ENCODE measurements at regions not wholly inside any gene's neighbourhood (a gene's known extent, or its start where the extent isn't known, plus 50 kb on each side); places are given as distances from the start of the nearest gene placed in this dataset.

DNA sequence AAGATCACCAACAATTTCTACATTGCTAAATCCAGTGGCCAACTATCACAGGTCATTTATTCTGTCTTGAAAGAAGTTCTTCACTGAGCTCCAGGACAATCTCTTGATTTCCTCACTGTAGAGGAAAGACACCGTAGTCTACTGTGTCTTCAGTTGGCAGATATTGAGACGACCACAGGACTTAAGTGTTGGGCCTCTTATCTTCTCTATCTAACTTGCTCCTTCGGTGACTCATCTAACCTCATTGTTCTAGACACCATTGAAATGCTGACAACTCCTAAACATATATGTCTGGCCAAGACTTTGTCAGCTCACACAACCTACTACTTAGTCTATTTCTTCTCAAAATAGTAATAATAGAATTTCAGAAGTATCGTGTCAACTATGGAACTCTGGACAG lies 425.8 kb downstream of the ARAP2 start:
- TF ChIP-seq, protein P1, sequence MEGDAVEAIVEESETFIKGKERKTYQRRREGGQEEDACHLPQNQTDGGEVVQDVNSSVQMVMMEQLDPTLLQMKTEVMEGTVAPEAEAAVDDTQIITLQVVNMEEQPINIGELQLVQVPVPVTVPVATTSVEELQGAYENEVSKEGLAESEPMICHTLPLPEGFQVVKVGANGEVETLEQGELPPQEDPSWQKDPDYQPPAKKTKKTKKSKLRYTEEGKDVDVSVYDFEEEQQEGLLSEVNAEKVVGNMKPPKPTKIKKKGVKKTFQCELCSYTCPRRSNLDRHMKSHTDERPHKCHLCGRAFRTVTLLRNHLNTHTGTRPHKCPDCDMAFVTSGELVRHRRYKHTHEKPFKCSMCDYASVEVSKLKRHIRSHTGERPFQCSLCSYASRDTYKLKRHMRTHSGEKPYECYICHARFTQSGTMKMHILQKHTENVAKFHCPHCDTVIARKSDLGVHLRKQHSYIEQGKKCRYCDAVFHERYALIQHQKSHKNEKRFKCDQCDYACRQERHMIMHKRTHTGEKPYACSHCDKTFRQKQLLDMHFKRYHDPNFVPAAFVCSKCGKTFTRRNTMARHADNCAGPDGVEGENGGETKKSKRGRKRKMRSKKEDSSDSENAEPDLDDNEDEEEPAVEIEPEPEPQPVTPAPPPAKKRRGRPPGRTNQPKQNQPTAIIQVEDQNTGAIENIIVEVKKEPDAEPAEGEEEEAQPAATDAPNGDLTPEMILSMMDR (IDR thresholded peaks at IDR 0.05 in 2 of 3, conservative IDR thresholded peaks at IDR 0.05 in 1 of 3; ENCODE audit: borderline replicate concordance in 1 of 3, insufficient read depth in 1 of 3, low read depth in 2 of 3, low read length in 2 of 3), result no peak
- TF ChIP-seq EGR1 (IDR thresholded peaks at IDR 0.05; ENCODE audit: low read depth) (no peak), EZH2phosphoT487 (IDR thresholded peaks at IDR 0.05; ENCODE audit: borderline replicate concordance) (no peak), ELF1 (IDR thresholded peaks at IDR 0.05; ENCODE audit: borderline replicate concordance, low read depth) (no peak), EZH2 (IDR thresholded peaks at IDR 0.05) (no peak), POLR2A (IDR thresholded peaks at IDR 0.05; ENCODE audit: borderline replicate concordance, extremely low read depth, insufficient read depth, insufficient read length) (no peak), SP1 (IDR thresholded peaks at IDR 0.05; ENCODE audit: low read depth) (no peak), ZFX (IDR thresholded peaks at IDR 0.05) (no peak)
- TF ChIP-seq, protein P2, sequence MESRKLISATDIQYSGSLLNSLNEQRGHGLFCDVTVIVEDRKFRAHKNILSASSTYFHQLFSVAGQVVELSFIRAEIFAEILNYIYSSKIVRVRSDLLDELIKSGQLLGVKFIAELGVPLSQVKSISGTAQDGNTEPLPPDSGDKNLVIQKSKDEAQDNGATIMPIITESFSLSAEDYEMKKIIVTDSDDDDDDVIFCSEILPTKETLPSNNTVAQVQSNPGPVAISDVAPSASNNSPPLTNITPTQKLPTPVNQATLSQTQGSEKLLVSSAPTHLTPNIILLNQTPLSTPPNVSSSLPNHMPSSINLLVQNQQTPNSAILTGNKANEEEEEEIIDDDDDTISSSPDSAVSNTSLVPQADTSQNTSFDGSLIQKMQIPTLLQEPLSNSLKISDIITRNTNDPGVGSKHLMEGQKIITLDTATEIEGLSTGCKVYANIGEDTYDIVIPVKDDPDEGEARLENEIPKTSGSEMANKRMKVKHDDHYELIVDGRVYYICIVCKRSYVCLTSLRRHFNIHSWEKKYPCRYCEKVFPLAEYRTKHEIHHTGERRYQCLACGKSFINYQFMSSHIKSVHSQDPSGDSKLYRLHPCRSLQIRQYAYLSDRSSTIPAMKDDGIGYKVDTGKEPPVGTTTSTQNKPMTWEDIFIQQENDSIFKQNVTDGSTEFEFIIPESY (IDR thresholded peaks at IDR 0.05; ENCODE audit: extremely low read depth, insufficient replicate concordance, low read length), result no peak
- TF ChIP-seq, protein P3, sequence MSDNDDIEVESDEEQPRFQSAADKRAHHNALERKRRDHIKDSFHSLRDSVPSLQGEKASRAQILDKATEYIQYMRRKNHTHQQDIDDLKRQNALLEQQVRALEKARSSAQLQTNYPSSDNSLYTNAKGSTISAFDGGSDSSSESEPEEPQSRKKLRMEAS (IDR thresholded peaks at IDR 0.05), result no peak

All from HCT116 (cell line).